Stimulated activated CD8-positive, alpha-beta memory T cell treated with anti-CD3 and anti-CD28 coated beads, Interleukin-4, amount 100 ng/mL, for 24 hours (primary cell): ENCODE measurements at regions not wholly inside any gene's neighbourhood (a gene's known extent, or its start where the extent isn't known, plus 50 kb on each side); places are given as distances from the start of the nearest gene placed in this dataset.
"Not testable (repeated sequence)": the region's sequence is repeated elsewhere in the genome, so short reads cannot be mapped to it uniquely, and the experiment has no call there.

Experiments used
- DNase-seq: peaks from one replicate; pipeline ENCODE4 v3.0.0-alpha.2; 2020; ENCODE audit warnings: low read depth

GRCh38 chr9:6160579-6160978 lies 55.0 kb upstream of the IL33 start:
- DNase-seq, result no peak

GRCh38 chr9:6153425-6153824 lies 62.2 kb upstream of the IL33 start:
- no peak for DNase-seq

- no peak for DNase-seq
Observed at GRCh38 chr9:6152788-6153187, 62.8 kb upstream of the IL33 start.

GRCh38 chr9:6150483-6150882 lies 65.1 kb upstream of the IL33 start:
- DNase-seq, result no peak

DNA sequence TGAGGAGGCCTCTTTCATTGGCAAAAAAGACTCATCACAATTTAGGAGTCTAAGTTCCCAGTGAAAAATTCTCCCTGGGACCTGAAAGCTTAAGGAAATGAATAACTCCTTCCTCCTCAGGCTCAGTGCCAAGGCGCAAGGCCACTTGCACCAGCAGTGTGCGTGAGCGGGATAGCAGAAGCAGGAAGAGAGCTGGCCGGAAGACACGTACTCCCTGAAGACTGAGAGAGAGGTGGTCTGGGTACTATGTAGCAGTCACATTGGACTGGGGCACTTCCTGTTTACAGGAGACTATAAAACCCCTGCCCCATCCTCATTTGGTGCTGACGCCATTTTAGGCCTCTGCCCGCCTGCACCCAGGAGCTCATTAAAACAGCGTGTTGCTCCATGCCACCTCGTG lies 66.3 kb upstream of the IL33 start:
- DNase-seq, result no peak

DNA sequence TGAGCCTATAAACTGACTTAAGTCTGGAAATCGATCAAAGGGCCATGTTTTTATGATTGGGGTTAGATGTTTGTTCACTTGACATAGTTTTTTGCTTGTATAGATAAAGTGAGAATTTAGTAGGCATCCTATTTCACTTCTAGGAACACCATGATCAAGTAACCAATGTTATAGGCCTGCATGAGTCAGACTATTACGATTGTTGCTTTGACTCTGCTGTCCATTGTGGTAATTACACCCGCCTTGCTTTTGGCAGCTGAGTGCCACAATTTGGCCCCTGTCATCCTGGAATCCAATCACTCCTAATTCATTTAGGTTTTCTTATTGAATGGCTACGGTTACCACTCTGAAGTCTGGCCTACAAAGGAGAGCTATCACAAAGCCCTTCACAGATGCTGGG lies 67.8 kb upstream of the IL33 start:
- no peak for DNase-seq

DNA sequence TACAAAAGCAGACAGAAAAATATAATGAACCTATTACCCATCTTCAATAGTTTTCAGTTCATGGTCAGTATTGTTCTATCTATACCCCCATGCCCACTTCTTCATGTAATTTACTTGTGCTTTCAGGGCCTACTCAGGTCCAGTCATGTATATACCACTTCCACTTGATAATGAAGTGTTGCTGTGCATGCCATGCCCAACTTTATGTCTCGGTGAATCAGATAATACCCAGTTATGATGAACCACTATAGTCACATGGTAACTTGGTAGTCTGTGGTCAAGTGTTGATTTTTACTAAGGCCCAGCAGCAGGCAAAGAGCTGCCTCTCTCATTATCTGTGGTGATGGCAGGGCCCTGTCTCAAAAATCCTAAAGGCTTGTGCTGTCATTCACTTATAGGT lies 70.7 kb upstream of the IL33 start:
- DNase-seq, result no peak

DNA sequence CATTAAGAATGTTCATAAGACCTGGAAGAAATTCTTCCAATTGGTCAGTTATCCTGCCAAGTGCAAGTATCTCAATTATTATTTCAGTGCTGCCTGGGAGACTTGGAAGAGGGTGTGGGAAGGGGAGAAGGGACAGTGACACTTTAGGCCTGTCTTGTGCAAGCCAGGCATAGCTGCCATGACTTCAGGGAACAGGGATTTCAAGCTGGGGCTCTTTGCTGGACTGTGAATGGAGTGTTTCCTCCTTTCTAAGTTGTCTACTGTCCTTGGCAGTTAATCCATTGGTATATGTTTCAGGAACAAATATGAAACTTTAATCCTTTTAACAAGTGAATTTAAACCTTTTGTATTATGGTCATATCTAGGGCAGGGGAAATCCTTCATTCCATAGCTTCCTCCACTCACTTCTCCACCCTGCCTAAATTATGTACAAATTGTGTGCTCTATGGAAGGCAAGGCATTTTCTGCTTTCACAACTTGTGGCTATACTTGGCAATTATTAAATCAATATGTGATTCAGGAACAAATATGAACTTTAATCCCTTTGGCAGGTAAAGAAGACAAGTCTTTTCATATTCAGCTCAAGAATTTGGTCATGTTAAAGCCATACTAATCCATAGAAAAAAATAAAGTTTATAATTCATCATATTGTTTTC lies 72.7 kb upstream of the IL33 start:
- no peak for DNase-seq

DNA sequence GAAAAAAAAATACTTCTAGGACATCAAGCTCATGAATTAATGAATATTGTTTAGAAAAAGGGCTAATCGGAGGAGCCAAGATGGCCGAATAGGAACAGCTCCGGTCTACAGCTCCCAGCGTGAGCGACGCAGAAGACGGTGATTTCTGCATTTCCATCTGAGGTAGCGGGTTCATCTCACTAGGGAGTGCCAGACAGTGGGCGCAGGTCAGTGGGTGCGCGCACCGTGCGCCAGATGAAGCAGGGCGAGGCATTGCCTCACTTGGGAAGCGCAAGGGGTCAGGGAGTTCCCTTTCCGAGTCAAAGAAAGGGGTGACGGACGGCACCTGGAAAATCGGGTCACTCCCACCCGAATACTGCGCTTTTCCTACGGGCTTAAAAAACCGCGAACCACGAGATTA lies 79.8 kb upstream of the IL33 start:
- not testable (repeated sequence) for DNase-seq

GRCh38 chr9:6134661-6135180 lies 80.9 kb upstream of the IL33 start:
- no peak for DNase-seq

- no peak for DNase-seq
Observed at GRCh38 chr9:6133346-6134063, 82.1 kb upstream of the IL33 start.

DNA sequence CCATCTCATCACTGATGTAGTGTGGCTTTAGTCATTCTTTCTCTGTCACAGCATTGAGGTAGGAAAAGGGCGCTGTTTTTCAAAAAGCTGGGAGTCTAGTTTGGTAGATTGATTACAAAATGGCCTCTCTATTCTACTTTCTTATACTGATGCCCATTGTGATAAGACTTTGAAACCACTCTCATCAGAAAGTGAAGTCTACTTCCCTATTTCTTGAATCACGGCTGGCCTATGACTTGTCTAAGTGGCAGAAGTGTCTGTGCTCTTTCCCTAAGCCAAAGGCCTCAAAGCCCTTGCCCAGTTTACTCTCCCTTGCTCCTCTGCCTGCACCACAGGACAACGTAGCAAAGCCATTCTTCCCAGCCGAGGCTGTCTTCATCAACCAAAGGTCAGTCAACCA lies 83.0 kb upstream of the IL33 start:
- no peak for DNase-seq

GRCh38 chr9:6128030-6128429 lies 87.6 kb upstream of the IL33 start:
- DNase-seq, result no peak

DNA sequence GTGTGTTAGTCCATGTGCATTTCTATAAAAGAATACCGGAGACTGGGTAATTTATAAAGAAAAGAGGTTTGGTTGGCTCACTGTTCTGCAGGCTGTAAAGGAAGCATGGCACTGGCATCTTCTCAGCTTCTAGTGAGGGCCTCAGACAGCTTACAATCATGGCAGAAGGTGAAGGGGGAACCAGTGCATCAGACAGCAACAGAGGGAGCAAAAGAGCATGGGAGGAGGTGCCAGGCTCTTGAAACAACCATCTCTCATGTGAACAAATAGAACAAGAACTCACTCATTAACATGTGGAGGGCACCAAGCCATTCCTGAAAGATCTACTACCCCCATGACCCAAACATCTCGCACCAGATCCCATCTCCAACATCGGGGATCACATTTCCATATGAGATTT lies 89.2 kb upstream of the IL33 start:
- no peak for DNase-seq

DNA sequence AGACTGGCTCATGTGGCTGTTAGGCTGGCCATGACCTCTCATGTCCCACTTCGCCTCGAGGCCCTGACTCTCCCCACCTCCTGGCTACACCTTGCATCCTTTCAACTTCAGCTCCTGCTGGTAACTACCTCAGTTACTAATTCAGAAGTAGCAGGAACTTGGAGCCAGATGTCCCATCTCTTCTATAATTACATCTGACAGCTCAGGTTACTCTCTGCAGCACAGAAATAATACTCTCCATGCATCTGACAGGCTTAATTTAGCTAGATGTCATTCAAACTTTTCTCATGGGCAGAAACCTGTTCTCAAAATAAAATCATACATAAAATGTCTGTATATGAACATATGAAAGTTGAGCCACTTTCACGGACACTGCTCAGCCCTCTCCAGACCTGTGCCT lies 92.2 kb upstream of the IL33 start:
- DNase-seq, result no peak

DNA sequence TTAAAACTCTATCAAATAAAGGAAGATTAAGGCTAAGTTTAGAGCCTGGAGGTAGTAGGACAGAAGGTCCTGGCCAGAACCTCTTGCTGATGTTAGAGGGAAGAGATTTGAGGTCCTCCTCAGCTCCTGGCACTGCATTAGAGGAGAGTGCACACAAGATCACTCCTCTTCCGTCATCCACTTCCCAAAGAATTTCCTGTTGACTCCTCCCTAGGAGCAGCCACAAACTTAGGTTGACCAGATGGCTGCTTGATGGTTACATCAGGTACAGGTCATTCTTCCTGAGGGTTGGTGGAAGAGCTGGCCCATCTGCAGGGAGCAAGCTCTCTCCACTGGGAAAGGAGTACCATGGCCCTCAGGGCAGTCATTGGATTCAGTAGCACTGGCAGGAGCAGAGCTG lies 93.9 kb upstream of the IL33 start:
- no peak for DNase-seq

GRCh38 chr9:6114424-6114823 lies 99.0 kb upstream of the RANBP6 start:
- no peak for DNase-seq

DNA sequence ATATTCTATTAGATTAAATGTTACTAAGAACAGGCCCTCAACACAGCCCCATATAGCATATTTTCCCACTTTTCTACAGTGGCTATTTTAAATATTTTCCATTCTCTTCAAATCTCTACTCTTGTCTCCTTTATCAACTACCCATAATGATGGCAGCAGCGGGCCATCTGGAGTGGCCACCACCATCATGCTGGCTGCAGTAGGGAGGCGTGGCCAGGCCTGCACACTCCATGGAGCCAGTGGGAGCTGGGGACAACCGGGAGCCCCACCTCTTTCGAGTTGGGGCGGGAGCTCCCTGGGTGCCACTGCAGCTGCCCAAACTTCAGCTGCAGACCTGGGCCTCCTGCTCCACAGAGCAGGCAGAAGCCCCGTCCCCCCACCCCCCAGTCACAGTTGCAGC lies 98.4 kb upstream of the RANBP6 start:
- DNase-seq, result no peak

DNA sequence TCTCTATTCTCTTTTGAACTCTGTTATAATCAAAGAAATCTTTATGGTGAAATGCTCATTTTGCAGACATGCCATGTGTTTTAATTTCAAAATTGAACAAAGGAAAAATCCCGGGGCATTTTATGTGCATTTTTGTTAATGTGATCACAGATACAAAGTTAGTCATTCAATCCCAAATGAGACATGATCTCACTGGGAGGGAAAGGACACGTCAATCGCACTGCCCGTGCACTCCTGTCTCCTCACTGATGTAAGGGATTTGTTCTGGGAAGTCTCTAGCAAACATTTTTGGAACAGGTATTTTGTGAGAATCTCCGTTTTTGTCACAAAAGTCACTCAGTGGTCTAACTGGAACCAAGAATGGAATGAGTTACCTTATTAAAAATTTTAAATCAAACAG lies 97.9 kb upstream of the RANBP6 start:
- DNase-seq, result no peak

DNA sequence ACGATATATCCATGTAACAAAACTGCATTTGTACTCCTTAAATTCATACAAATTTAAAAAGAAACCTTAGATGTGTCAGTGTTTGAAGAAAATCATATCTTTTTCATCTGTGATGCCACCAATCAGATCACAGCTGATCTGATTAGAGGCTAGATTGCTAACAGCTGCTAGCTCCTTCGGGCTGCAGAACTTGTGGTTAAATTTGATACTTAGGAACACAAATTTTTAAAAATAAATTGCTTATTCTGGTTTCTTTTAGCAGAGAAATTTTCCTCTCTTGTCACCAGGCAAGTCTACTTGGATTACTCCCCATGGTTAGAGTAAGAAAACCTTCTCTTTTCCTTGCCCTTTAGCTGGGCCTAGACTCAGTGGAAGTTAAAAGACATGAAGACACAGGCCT lies 94.6 kb upstream of the RANBP6 start:
- no peak for DNase-seq

DNA sequence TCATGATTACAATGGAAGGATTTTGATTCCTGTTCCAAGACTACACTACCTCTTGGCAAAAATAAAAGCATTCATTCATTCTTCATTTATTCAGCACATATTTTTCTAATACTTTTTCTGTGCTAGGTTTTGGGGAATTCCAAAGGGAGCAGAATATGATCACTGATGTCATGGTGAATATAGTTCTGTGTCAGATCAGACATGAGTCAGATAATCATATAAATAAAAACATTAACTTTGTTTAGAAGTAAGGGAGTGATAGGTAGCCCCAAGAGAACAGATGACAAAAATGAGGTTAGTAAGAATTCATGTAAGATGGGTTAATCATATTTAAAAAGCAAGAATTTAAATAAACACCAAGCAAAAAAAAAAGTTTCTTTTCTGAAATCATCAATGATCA lies 94.1 kb upstream of the RANBP6 start:
- DNase-seq, result no peak

GRCh38 chr9:6106711-6107339 lies 91.4 kb upstream of the RANBP6 start:
- no peak for DNase-seq

GRCh38 chr9:6105738-6106137 lies 90.3 kb upstream of the RANBP6 start:
- DNase-seq, result no peak
